Prostate gland (tissue), 2 donors: ENCODE measurements at regions not wholly inside any gene's neighbourhood (a gene's known extent, or its start where the extent isn't known, plus 50 kb on each side); places are given as distances from the start of the nearest gene placed in this dataset.
A peak's percentile ranks its signal among the peaks of the same experiment; 100 is the strongest.

ENCODE experiments used
- DNase-seq: peaks from one replicate; pipeline ENCODE4 v3.0.0-alpha.2; 2019; ENCODE audit warnings: low spot score
- H3K27ac ChIP-seq, 2 donors: fragments of 200-600 bp; sonication (generic); 2 replicates each; pipeline ENCODE4 v1.5.1; 2017 to 2019
- H3K27me3 ChIP-seq: fragments of 200-600 bp; sonication (generic); replicated peaks from 2 replicates; pipeline ENCODE4 v1.5.1; 2019; ENCODE audit not compliant: insufficient read depth
- H3K36me3 ChIP-seq, 2 donors: fragments of 200-600 bp; sonication (generic); 1 replicate in 1 of 2; 2 replicates in 1 of 2; pipeline versions ENCODE4 v1.5.1 to v1.8.1; 2017 to 2019
- H3K4me1 ChIP-seq: fragments of 200-600 bp; sonication (generic); replicated peaks from 2 replicates; pipeline ENCODE4 v1.5.1; 2019
- H3K4me3 ChIP-seq, 2 donors: fragments of 200-600 bp; sonication (generic); 2 replicates each; pipeline ENCODE4 v1.5.1; 2017 to 2019
- H3K9me3 ChIP-seq: fragments of 200-600 bp; sonication (generic); 2 replicates; pipeline ENCODE4 v1.5.1; 2017
- POLR2A ChIP-seq: fragments of 450-650 bp; IDR thresholded peaks from one replicate; pipeline ENCODE4 v1.6.1; 2016; ENCODE audit warnings: antibody characterized with exemption, mild to moderate bottlenecking
- POLR2AphosphoS5 ChIP-seq: sonication (generic); formaldehyde crosslinking; IDR thresholded peaks from one replicate; pipeline ENCODE4 v1.6.1; 2017; ENCODE audit warnings: antibody characterized with exemption
- WGBS: methylation state at CpG from one replicate; pipeline ENCODE4 v1.1.5; 2018; 5-methylcytosine and 5-hydroxymethylcytosine counted together
- intact Hi-C: fragments of 100-400 bp; cut with DNase I; formaldehyde crosslinking; loops from one replicate; pipeline ENCODE4 v1.14.2; 2022
- TF ChIP-seq, protein P1 (sequence below), 4 experiments: fragments of 200-600 bp in 2 of 4; fragments of 450-650 bp in 2 of 4; sonication (generic) in 2 of 4; IDR thresholded peaks; 1 replicate in 3 of 4; 2 replicates in 1 of 4; pipeline ENCODE4 v1.5.1; 2016 to 2019; ENCODE audit warnings: antibody characterized with exemption in 4 of 4, mild to moderate bottlenecking in 2 of 4, moderate library complexity in 2 of 4

DNA sequence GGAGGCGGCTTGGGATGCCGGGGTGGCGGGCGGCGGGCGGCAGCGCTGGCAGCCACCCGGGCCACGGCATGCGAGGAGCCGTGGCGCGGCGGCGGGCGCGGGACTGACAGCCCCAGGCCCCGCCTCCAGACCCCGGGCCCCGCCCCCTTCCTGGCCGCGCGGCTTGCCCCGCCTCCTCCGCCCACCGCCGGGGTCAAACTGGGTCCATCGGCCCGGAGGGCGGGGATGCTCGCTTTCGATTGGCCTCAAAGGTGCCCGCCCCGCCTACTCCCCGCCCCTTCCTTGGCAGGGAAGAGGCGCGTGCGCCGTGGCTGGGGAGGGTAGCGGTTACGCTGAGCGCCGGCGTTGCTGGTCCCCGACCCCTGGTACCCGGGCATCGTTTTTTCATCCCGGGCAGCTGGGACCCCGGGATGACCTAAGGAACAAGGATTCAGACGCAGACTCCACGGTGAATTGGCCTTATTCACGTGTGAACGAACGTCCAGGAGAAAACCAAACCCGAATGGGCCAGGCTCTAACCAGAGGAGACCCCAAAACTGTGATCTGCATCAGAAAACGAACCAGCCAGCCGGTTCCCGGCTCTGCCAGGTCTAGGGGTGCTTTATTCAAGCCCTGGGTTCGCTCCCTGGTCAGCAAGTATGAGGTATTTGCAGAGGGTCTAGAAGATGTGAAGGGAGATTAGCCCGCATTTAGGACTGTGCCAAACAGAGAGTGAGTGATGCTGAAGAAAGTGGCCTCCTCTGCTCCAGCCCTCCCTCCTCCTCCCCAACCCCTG, 117.2 kb upstream of the GUCA2B start:
- peak overlapping the region; percentile 78 to 85 for H3K27ac ChIP-seq
- peak overlapping the region; percentile 70 to 96 for H3K4me3 ChIP-seq
- TF ChIP-seq POLR2A (peak; percentile 46), POLR2AphosphoS5 (peak; percentile 87)
- TF ChIP-seq, protein P1, sequence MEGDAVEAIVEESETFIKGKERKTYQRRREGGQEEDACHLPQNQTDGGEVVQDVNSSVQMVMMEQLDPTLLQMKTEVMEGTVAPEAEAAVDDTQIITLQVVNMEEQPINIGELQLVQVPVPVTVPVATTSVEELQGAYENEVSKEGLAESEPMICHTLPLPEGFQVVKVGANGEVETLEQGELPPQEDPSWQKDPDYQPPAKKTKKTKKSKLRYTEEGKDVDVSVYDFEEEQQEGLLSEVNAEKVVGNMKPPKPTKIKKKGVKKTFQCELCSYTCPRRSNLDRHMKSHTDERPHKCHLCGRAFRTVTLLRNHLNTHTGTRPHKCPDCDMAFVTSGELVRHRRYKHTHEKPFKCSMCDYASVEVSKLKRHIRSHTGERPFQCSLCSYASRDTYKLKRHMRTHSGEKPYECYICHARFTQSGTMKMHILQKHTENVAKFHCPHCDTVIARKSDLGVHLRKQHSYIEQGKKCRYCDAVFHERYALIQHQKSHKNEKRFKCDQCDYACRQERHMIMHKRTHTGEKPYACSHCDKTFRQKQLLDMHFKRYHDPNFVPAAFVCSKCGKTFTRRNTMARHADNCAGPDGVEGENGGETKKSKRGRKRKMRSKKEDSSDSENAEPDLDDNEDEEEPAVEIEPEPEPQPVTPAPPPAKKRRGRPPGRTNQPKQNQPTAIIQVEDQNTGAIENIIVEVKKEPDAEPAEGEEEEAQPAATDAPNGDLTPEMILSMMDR (IDR thresholded peaks at IDR 0.05) = no peak
- WGBS = 3% methylated on average over 35 of the region's 60 CpGs
- no peaks in the 10 kb centered on the region for H3K4me1 ChIP-seq
- DNase-seq = peak; percentile 95
- no peaks in the 10 kb centered on the region for H3K9me3 ChIP-seq
- no peaks in the 10 kb centered on the region for H3K36me3 ChIP-seq
- H3K27me3 ChIP-seq = no peaks in the 10 kb centered on the region
- intact Hi-C loops = loop anchor here (5.0 to 10.0 kb wide), 2 partner anchors 139 to 374 kb away; no protein-coding TSS in a partner anchor

DNA sequence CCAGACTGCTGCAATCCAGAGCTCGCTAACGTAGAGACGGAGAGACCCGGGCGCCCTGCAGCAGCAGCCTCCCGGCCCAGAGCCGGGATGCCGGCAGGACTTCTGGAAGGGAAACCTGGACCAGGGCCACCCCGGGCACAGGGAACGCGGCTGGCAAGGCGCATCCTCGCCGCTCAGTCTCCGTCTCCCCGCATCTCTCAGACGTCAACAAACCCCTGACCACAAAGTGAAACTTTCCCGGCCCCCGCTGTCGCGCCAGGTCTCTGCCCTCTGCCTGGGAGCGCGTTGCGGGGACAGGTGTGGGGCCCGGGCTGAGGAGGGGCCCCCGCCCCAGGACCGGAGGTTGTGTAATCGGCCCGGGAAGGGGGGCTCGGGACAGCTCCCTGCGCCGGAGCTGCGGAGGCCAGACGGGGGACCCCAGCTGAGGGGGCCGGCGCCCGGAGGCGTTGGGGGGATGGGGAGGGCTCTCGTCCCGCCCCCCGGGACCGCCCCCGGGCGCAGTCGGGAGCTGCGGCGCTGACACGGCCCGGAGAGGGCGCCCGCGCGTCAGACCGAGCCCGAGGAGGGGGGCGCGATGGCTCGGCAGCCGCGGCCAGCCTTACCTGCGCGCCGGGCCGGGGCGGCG, 116.6 kb upstream of the HIVEP3 start:
- Histone ChIP-seq H3K36me3 (no peaks in the 10 kb centered on the region), H3K9me3 (no peaks in the 10 kb centered on the region), H3K27me3 (no peaks in the 10 kb centered on the region), H3K4me3 (peak overlapping the region; percentile 70 to 96), H3K4me1 (no peaks in the 10 kb centered on the region), H3K27ac (peak overlapping the region; percentile 78 to 85)
- under 1% methylated on average over 40 of the region's 66 CpGs for WGBS
- intact Hi-C loops = loop anchor here (5.0 to 10.0 kb wide), 2 partner anchors 139 to 373 kb away; no protein-coding TSS in a partner anchor
- TF ChIP-seq POLR2A = no peak
- TF ChIP-seq, protein P1 (IDR thresholded peaks at IDR 0.05) = peak; percentile 16 to 49 (median 36)
- peak; percentile 6 for TF ChIP-seq POLR2AphosphoS5
- peak; percentile 48 for DNase-seq

DNA sequence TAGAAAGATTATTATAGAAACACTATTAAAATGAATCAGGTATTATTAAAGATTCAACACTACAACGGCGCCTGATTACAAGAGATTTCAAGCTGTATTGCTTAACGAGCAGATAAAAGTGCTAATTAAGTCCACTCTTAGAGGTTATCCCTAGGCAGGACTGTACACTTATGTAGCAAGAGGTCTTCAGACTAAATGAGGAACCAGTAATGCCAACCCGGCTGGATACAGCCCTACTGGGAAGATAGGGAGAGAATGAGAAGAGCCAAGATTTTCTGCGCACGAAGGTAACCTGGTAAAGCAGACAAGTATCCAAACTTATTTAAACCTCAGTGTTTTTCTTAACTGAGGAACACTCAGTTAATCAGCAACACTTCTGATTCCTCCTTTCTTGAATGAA, 115.7 kb upstream of the HIVEP3 start:
- Histone ChIP-seq H3K4me3 (peak overlapping the region in 1 of 2 donors; percentile 70), H3K27ac (no peak overlapping the region), H3K9me3 (no peaks in the 10 kb centered on the region), H3K36me3 (no peaks in the 10 kb centered on the region), H3K27me3 (no peaks in the 10 kb centered on the region), H3K4me1 (no peaks in the 10 kb centered on the region)
- WGBS = 57% methylated on average over 6 of the region's 6 CpGs
- intact Hi-C loops = loop anchor here (10.0 kb wide), 1 partner anchor 140 kb away; no protein-coding TSS in a partner anchor
- DNase-seq = no peak
- TF ChIP-seq POLR2AphosphoS5 (no peak), POLR2A (no peak)
- TF ChIP-seq, protein P1 (IDR thresholded peaks at IDR 0.05) = no peak

DNA sequence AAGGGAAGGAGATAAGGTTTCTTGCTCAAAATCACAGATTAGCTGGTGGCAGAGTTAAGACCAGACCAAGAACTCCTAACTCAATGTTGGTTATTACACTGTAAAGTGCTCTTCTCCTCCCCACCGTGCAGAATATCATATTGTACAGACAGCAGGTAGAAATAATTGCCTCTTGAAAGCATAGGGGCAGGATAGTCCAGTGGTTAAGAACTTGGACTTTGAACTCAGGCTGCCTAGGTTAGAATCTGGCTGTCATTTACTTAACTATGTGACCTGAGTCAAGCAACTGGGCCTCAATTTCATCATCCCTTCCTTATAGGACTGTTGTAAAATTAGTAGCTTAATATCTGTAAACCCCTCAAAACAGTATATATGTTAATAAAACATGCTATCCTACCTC, 114.9 kb upstream of the HIVEP3 start:
- Histone ChIP-seq H3K36me3 (no peaks in the 10 kb centered on the region), H3K27ac (no peak overlapping the region), H3K27me3 (no peaks in the 10 kb centered on the region), H3K4me1 (no peaks in the 10 kb centered on the region), H3K4me3 (no peak overlapping the region), H3K9me3 (no peaks in the 10 kb centered on the region)
- DNase-seq = no peak
- WGBS = 69% methylated on average over 1 of the region's 1 CpG
- TF ChIP-seq, protein P1 (IDR thresholded peaks at IDR 0.05) = no peak
- TF ChIP-seq POLR2A (no peak), POLR2AphosphoS5 (no peak)
- intact Hi-C loops = loop anchor here (10.0 kb wide), 1 partner anchor 141 kb away; no protein-coding TSS in a partner anchor
